ENCODE measurements at regions not wholly inside any gene's neighbourhood (a gene's known extent, or its start where the extent isn't known, plus 50 kb on each side); places are given as distances from the start of the nearest gene placed in this dataset.
A peak's percentile ranks its signal among the peaks of the same experiment; 100 is the strongest.
"Not testable (repeated sequence)": the region's sequence is repeated elsewhere in the genome, so short reads cannot be mapped to it uniquely, and the experiment has no call there.

DNA sequence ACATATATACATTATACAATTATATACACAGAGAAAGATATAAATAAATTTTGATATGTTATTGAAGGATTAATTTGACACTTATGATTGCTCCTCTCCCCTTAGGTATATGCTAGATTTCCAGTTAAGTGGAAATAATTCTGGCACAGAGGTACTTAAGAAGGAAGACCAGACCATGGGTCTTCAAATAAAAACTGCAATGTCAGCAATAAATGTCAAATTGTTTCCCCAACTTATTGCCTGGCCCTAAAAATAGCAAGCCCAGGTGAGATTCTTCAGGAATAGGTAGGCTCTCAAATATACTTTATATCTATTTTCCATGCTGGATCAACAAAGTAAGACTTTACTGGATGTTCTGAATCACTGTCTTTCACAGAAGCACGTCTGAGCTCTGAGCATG, 551.3 kb upstream of the STEAP1 start:
- no peak for ATAC-seq
- no peak overlapping the region for H3K4me3 ChIP-seq

DNA sequence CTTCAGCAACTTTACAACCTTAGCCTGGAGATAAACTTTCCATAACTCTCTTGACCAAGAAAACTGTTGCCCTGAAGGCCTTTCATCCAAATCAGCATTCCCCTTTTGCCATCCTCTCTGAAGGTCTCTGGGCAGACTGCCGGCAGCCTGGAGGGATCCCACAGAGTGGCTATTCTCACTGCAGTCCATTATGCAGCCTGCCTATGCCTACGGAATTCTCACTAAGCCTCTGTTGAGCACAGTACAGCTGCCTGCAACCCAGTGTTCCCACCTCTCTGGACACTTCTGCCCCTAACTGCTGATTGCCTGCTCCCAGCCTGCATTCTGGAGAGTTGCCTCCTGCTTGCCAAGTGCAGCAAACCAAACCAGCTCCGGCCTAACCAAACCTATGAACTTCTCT, 548.9 kb upstream of the STEAP1 start:
- Histone ChIP-seq H3K27me3 (no peaks in the 10 kb centered on the region), H3K36me3 (no peaks in the 10 kb centered on the region), H3K4me3 (no peak overlapping the region), H3K27ac (no peak overlapping the region), H3K4me1 (no peaks in the 10 kb centered on the region), H3K9me3 (no peaks in the 10 kb centered on the region)
- no peak for DNase-seq
- intact Hi-C loops (cut with DNase I): no loop called here
- TF ChIP-seq, protein P1, sequence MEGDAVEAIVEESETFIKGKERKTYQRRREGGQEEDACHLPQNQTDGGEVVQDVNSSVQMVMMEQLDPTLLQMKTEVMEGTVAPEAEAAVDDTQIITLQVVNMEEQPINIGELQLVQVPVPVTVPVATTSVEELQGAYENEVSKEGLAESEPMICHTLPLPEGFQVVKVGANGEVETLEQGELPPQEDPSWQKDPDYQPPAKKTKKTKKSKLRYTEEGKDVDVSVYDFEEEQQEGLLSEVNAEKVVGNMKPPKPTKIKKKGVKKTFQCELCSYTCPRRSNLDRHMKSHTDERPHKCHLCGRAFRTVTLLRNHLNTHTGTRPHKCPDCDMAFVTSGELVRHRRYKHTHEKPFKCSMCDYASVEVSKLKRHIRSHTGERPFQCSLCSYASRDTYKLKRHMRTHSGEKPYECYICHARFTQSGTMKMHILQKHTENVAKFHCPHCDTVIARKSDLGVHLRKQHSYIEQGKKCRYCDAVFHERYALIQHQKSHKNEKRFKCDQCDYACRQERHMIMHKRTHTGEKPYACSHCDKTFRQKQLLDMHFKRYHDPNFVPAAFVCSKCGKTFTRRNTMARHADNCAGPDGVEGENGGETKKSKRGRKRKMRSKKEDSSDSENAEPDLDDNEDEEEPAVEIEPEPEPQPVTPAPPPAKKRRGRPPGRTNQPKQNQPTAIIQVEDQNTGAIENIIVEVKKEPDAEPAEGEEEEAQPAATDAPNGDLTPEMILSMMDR (IDR thresholded peaks at IDR 0.05): no peak
- WGBS, 2 donors: 65 to 68% methylated on average over 3 of the region's 3 CpGs
- no peak for ATAC-seq
- no peak for FAIRE-seq

More for the DNA sequence above, 551.3 kb upstream of the STEAP1 start:
- Histone ChIP-seq H3K36me3 (no peaks in the 10 kb centered on the region), H3K9me3 (no peaks in the 10 kb centered on the region), H3K4me1 (no peaks in the 10 kb centered on the region), H3K27ac (no peak overlapping the region), H3K27me3 (no peaks in the 10 kb centered on the region)
- FAIRE-seq: no peak
- intact Hi-C loops (cut with DNase I): no loop called here
- TF ChIP-seq, protein P1 (IDR thresholded peaks at IDR 0.05): no peak
- no peak for DNase-seq
- 76 to 84% methylated on average over 1 of the region's 1 CpG for WGBS, 2 donors

DNA sequence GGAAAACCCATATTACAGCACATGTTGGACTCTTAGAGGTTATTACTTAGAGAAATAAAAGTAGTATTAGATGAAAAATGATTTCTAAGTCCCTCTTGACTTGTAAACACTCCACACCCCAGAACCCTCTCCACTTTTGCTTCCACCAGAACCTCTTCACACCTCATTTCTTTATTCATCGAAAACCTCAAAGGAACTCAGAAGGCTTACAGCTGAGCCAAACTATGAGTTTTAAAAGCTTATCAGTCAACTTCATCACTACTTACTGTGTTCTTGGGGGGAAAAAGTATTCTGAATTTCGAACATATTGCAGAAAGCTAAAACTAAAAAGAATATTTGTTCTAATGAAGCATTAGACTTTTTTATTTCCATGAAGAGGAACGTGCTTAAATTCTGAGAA, 547.8 kb upstream of the STEAP1 start:
- intact Hi-C loops (cut with DNase I): no loop called here
- Histone ChIP-seq H3K4me3 (no peak overlapping the region), H3K9me3 (no peaks in the 10 kb centered on the region), H3K4me1 (no peaks in the 10 kb centered on the region), H3K27ac (no peak overlapping the region), H3K36me3 (no peaks in the 10 kb centered on the region), H3K27me3 (no peaks in the 10 kb centered on the region)
- DNase-seq: no peak
- TF ChIP-seq, protein P1 (IDR thresholded peaks at IDR 0.05): no peak
- WGBS, 2 donors: 68 to 72% methylated on average over 3 of the region's 3 CpGs
- FAIRE-seq: no peak
- no peak for ATAC-seq

DNA sequence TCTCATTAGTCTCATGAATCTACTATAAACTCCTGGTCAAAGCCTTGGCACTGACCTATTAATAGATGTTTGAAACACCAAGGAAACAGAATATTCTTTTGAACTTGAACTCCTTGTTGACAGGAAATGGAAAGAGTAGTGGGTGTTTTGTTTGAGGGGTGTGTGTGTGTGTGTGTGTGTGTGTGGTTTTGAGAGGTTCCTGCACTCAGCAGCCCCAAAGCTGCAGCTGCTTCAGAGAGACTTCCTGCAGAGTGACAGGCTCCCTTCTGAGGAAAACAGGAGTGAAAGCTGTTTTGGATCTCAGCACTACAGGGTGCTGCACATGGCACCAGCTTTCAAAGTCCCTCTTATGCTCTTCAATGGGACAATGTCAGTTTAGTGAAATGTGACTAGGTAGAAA, 546.5 kb upstream of the STEAP1 start:
- Histone ChIP-seq H3K27ac (no peak overlapping the region), H3K36me3 (no peaks in the 10 kb centered on the region), H3K27me3 (no peaks in the 10 kb centered on the region), H3K4me1 (no peaks in the 10 kb centered on the region), H3K9me3 (no peaks in the 10 kb centered on the region), H3K4me3 (no peak overlapping the region)
- FAIRE-seq (no peak), DNase-seq (no peak), ATAC-seq (no peak)
- TF ChIP-seq, protein P1 (IDR thresholded peaks at IDR 0.05): no peak
- intact Hi-C loops (cut with DNase I): no loop called here

DNA sequence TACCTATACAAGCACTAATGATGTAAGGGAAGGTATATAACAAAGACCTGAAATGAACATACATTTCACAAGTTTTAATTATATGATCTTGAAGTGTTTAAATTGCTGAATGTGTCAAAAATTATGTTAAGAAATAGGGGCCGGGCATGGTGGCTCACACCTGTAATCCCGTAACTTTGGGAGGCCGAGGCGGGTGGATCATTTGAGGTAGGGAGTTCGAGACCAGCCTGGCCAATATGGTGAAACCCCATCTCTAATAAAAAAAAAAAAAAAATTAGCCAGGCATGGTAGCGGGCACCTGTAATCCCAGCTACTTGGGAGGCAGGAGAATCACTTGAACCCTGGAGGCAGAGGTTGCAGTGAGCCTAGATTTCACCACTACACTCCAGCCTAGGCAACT, 537.4 kb upstream of the STEAP1 start:
- DNase-seq; H3K4me1 ChIP-seq; H3K27me3 ChIP-seq; FAIRE-seq; H3K4me3 ChIP-seq; H3K27ac ChIP-seq; ATAC-seq; H3K9me3 ChIP-seq; H3K36me3 ChIP-seq; intact Hi-C loops (cut with DNase I): not testable (repeated sequence)
- 92 to 96% methylated on average over 6 of the region's 6 CpGs for WGBS, 2 donors

DNA sequence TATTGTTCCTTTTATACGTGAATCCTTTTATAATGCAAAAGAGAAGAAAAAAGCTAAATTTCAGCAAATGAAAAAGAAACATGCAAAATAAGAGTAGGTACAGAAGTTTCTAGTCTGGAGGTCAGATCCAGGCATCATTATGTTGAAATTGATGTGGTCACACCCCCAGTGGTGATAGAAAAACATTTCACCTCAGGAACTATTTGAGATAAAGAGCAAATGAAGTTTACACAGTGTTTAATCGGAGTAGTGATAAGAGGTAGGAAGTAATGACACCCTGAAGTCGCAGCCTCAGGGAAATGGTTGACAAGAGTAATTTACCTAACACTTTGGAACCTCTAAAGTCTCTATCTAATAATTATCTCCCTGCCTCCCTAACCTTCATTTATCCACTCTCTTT, 536.0 kb upstream of the STEAP1 start:
- H3K4me3 ChIP-seq: no peak overlapping the region
- no peaks in the 10 kb centered on the region for H3K27me3 ChIP-seq
- WGBS, 2 donors: 23 to 26% methylated on average over 3 of the region's 3 CpGs
- ATAC-seq: peak in 2 of 4 donors; percentile 36 to 43
- H3K9me3 ChIP-seq: no peaks in the 10 kb centered on the region
- TF ChIP-seq, protein P1 (IDR thresholded peaks at IDR 0.05): no peak
- FAIRE-seq: no peak
- H3K36me3 ChIP-seq: no peaks in the 10 kb centered on the region
- H3K27ac ChIP-seq: no peak overlapping the region
- intact Hi-C loops (cut with DNase I): no loop called here
- DNase-seq: no peak
- H3K4me1 ChIP-seq: peaks cover 0 to 4% (median 0%) of the 10 kb centered on the region in 3 donors
